ENCODE measurements at regions not wholly inside any gene's neighbourhood (a gene's known extent, or its start where the extent isn't known, plus 50 kb on each side); places are given as distances from the start of the nearest gene placed in this dataset.

GRCh38 chr6:22882581-22882980 lies 313.2 kb downstream of the HDGFL1 start:
- DNase-seq (ENCODE audit: low read depth, low spot score) = no peak

- no peak for DNase-seq (ENCODE audit: low read depth, low spot score)
Measured at GRCh38 chr6:22883061-22883717, 313.8 kb downstream of the HDGFL1 start.

- DNase-seq (ENCODE audit: low read depth, low spot score) = no peak
Measured at GRCh38 chr6:22884456-22884855, 315.1 kb downstream of the HDGFL1 start.

- peak; percentile 86 for DNase-seq (ENCODE audit: low read depth, low spot score)
Measured at GRCh38 chr6:22886650-22887581, 317.6 kb downstream of the HDGFL1 start.

- peak; percentile 77 for DNase-seq (ENCODE audit: low read depth, low spot score)
Measured at GRCh38 chr6:22888163-22888752, 318.9 kb downstream of the HDGFL1 start.

- no peak for DNase-seq (ENCODE audit: low read depth, low spot score)
Measured at GRCh38 chr6:22891934-22892333, 322.6 kb downstream of the HDGFL1 start.

GRCh38 chr6:22892452-22892851 lies 323.1 kb downstream of the HDGFL1 start:
- DNase-seq (ENCODE audit: low read depth, low spot score) = peak; percentile 94

GRCh38 chr6:22896696-22897095 lies 327.3 kb downstream of the HDGFL1 start:
- DNase-seq (ENCODE audit: low read depth, low spot score) = no peak

- peak; percentile 58 for DNase-seq (ENCODE audit: low read depth, low spot score)
Measured at GRCh38 chr6:22899426-22899825, 330.1 kb downstream of the HDGFL1 start.

- DNase-seq (ENCODE audit: low read depth, low spot score) = no peak
Measured at GRCh38 chr6:22903826-22904225, 334.5 kb downstream of the HDGFL1 start.

GRCh38 chr6:22904431-22904830 lies 335.1 kb downstream of the HDGFL1 start:
- DNase-seq (ENCODE audit: low read depth, low spot score) = no peak

- DNase-seq (ENCODE audit: low read depth, low spot score) = peak; percentile 50
Measured at GRCh38 chr6:22906091-22906549, 336.8 kb downstream of the HDGFL1 start.

- DNase-seq (ENCODE audit: low read depth, low spot score) = no peak
Measured at GRCh38 chr6:22907085-22907484, 337.7 kb downstream of the HDGFL1 start.

- no peak for DNase-seq (ENCODE audit: low read depth, low spot score)
Measured at GRCh38 chr6:22910370-22910769, 341.0 kb downstream of the HDGFL1 start.

- no peak for DNase-seq (ENCODE audit: low read depth, low spot score)
Measured at GRCh38 chr6:22913612-22914011, 344.2 kb downstream of the HDGFL1 start.

- DNase-seq (ENCODE audit: low read depth, low spot score) = no peak
Measured at GRCh38 chr6:22917344-22917743, 348.0 kb downstream of the HDGFL1 start.

GRCh38 chr6:22921828-22922227 lies 352.5 kb downstream of the HDGFL1 start:
- no peak for DNase-seq (ENCODE audit: low read depth, low spot score)

GRCh38 chr6:22925304-22925835 lies 356.0 kb downstream of the HDGFL1 start:
- no peak for DNase-seq (ENCODE audit: low read depth, low spot score)

GRCh38 chr6:22925920-22926789 lies 356.8 kb downstream of the HDGFL1 start:
- no peak for DNase-seq (ENCODE audit: low read depth, low spot score)

GRCh38 chr6:22926790-22927354 lies 357.5 kb downstream of the HDGFL1 start:
- DNase-seq (ENCODE audit: low read depth, low spot score) = no peak

- DNase-seq (ENCODE audit: low read depth, low spot score) = no peak
Measured at GRCh38 chr6:22928775-22929174, 359.4 kb downstream of the HDGFL1 start.

Measured in astrocyte of the hippocampus (primary cell).